Activated naive CD4-positive, alpha-beta T cell treated with Interleukin-2 at 50 U/mL for 16 hours (primary cell): ENCODE measurements at regions not wholly inside any gene's neighbourhood (a gene's known extent, or its start where the extent isn't known, plus 50 kb on each side); places are given as distances from the start of the nearest gene placed in this dataset.

ENCODE experiments used
- DNase-seq: peaks from one replicate; pipeline ENCODE4 v3.0.0-alpha.2; 2020

GRCh38 chr6:137737836-137738596 lies 129.0 kb upstream of the TNFAIP3 start:
- no peak for DNase-seq

DNA sequence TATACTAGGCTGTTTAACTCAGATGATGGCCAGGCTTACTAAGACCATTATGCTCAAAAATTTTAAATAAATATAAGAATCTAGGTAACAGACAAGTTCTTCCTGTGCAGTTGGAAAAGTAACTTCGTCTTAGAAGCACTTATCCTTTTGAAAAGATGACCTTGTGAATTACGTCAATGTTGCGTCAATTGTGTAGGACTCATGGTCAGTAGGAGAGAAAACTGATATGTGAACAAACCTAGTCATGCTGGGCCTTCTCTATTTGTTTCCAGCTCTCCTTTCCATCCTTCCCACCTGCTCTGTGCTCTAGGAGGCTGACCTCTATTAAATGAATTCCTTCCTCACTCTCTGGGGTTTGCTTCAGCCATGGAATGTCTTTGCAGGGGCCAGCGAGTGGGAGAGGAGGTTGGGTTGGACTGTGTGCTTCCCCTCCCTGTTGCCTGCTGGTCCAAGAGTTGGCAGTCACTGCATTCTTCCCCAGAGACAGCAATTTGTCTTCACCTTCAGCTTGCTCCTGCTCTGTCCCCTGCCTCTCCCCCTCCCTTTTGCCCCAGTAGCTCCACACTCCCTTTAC lies 128.0 kb upstream of the TNFAIP3 start:
- DNase-seq: no peak

DNA sequence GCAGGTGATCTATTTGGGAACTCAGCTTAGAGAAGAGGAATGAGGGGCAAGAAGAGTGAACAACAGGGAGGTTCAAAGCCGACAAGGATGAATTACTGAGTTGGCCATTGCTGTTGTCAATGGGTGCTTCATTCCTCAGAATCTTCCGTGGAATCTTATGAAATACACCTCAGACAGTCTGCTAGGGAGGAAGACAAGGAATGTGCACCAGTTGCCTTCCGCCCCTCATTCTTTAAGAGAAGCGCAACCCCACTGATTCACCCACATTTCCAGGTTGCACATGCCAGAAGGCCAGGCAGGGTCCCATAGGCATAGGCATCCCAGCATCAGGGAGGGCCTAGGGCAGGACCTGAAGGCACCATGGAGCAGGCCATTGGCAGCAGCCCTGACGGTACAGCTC lies 127.5 kb upstream of the TNFAIP3 start:
- no peak for DNase-seq

GRCh38 chr6:137740091-137740755 lies 126.8 kb upstream of the TNFAIP3 start:
- no peak for DNase-seq

DNA sequence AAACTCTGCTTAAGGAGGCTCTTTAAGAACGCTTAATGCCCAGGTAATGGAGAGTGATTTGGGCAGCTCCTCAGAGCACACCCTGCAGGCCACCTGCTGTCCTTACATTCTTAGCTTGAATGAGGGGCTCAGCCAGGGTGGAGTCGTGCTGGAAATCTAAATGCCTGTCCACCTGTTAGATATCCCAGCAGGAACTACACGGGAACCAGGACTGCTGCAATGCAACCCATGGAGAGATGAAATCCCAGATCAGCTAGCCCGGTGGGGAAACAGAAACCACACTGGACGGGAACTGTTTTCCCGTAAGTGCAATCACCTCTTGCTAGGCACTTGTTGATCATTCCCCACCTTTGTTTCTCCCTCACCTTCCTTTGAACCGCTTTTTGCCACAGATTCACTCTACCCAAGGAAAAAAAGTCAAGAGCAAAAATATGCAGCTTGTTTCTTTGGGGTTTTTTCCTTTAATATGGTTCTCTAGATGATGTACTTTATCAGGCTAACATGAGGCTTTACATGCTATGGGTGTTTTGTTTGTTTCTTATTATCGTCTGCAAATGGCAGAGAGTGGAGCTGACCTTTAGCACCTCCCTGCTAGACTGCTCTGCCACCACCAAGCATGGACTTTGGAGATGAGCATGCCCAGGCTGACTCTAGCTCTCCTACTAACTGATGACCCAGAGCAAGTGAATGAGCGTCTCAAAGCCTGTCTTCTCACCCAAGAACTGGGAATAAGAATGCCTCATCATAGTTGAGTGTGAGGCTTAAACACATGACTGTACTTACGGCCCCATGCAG lies 125.9 kb upstream of the TNFAIP3 start:
- DNase-seq: no peak

GRCh38 chr6:137743493-137743892 lies 123.6 kb upstream of the TNFAIP3 start:
- no peak for DNase-seq

DNA sequence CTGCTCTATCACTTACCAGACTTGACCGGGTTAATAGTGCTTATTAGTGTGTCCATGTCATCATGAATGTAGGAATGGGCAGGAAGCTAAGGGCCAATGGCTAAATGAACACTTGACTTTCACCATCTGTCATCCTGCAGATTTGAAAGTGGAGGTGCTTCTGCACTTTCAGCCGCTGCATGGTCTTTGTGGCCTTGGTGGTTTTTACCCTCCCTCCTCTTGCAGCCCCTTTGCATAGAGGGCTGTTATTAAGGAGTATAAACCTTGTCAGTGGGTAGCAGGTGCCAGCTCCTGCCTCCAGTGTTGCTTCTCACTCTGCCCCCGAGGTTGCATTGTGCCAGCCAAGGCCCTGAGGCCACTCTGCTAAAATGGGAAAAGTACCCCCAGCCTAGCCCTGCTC lies 122.2 kb upstream of the TNFAIP3 start:
- no peak for DNase-seq

DNA sequence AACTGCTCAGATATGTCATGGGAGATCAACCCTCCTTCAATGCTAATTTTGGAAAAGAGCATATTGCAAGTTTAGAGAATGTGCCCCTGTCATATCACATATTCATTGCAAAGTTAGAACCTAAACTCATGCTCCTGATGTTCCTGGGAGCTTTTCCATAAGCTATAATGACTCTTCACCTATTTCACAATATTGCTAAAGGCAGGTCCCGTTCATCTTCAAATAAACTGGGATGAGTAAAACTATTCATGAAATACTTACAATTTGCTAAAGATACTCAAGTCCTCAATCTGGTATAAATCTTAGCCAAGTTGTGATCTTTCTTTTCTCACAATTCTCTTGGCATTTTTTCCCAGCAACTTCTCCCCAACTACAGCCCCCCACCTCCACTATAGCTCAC lies 121.7 kb upstream of the TNFAIP3 start:
- DNase-seq: no peak

DNA sequence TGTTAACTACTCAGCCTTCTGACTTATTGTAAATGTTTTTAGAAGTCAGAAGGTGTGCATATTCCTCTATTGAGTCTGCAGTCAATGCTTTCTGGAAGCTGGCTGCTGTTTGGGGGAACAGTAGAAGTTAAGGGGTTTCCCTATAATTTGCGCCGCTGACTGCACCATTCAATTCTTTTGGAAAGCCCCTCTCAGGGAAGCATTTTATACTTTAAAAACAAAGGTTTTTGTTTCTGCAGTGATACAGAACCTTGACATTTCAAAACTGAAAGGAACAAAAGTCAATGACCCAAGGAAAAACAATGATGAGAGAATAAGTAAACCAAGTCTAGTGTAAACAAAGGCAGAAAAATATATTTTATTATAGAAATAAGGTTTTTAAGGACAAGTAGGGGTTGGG lies 120.8 kb upstream of the TNFAIP3 start:
- DNase-seq: no peak

GRCh38 chr6:137749696-137750211 lies 117.3 kb upstream of the TNFAIP3 start:
- DNase-seq: no peak

DNA sequence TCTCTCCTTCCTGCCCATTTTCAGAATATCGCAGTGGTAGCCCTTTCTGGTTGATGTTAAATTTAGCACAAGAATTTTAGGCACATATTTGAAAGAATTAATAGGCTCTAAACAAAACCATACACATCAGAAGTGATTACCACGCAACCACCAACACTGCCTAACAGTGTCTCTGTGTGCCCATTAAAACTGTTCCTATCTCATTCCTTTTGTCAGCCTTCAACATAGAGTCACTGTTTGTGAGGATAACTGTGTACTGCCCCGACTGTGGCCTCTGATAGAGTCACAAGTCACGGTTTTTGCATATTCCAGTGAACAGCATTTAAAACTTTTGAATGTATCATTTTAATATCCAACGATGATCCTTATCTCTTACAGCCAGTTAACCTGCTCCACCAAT lies 116.8 kb upstream of the TNFAIP3 start:
- DNase-seq: no peak

DNA sequence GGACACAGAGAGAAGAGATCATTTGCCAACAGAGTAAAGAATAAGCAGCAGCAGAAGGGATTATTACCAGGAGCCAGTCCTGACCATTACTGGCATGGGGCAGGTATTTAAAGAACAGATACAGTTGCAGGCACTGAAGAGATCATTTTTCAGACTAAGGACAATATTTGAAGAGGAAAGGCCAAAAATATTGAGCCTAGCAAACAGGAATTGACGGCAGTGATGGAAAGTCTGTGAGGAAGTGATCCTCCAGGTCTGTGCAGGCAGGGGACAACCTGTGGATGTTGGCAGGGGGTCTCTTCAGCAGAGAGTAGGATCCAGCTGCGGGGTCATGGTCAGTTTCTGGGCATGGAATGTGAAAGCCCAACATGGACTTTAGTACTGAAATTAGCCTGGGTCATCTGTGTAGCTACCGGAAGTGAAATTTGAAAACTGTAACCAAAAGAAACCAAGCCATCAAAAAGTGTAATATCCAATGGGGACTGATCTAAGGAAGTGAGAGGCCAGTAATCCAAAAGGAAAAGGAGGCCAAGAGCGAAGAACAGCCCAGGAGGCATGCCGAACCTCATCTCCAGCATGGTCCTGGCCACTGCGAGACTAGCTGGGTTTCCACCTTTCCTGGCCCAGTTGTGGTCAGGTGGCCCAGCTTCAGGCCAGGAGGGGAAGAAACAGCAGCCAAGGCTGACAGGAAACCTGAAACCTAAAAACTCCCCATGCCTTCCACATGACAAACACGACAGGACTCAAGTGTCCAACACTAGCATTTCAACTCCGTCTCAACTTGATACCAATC lies 115.1 kb upstream of the TNFAIP3 start:
- no peak for DNase-seq

DNA sequence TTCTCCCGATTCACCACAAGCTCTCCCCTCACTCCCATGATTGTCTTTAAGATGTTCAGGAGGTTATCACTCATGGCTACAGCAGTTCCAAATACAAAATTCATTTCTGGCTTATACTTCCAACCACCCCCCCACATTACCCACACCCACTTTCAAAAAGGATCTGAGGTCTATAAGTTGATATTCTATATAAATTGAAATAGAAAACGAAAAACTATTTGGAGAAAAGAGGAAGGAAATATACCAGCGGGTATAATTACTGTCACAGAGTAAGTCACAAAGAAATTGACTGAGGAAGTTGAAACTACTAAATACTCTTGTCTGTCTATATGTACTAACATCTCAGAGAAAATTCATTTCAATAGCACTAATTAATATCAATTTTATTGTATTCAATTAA lies 112.7 kb upstream of the TNFAIP3 start:
- DNase-seq: no peak

- DNase-seq: no peak
Observed at GRCh38 chr6:137754866-137755265, 112.2 kb upstream of the TNFAIP3 start.

DNA sequence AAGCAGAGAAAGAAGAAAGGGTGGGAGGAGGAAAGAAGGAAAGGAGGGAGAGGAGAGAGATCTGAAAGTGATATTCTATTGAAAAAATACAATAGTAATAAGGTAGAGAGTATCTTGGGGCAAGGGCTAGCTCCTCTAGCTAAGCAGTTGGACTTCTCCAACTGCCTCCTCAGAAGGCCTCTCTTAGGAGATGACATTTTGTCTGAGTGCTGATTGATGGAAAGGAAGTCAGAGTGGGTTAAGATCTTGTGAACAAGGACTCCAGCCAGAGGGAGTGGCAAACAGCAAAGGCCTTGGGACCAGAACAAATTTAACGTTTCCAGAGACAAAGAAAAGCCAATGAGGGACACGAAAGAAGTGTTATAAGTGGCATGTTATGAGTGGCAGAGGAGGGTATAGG lies 111.8 kb upstream of the TNFAIP3 start:
- DNase-seq: no peak

DNA sequence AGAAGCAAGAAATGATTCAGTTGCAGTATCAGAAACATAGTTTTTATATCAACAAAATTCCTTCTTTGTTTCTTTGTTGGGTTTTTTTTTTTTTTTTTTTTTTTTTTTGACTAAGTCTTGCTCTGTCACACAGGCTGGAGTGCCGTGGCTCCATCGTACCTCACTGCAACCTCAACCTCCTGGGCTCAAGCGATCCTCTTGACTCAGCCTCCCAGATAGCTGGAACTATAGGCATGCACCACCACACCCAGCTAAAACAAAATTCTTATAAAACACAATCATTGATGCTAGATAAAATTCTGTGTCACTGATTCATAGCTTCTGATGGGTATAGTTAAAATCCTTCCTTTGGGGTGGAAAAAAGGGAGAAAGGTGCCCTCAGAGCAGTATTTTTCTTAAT lies 110.3 kb upstream of the TNFAIP3 start:
- DNase-seq: no peak

GRCh38 chr6:137758661-137759060 lies 108.4 kb upstream of the TNFAIP3 start:
- no peak for DNase-seq

- no peak for DNase-seq
Observed at GRCh38 chr6:137759624-137760023, 107.4 kb upstream of the TNFAIP3 start.

GRCh38 chr6:137761072-137761471 lies 106.0 kb upstream of the TNFAIP3 start:
- DNase-seq: no peak

GRCh38 chr6:137761487-137761886 lies 105.6 kb upstream of the TNFAIP3 start:
- DNase-seq: no peak

DNA sequence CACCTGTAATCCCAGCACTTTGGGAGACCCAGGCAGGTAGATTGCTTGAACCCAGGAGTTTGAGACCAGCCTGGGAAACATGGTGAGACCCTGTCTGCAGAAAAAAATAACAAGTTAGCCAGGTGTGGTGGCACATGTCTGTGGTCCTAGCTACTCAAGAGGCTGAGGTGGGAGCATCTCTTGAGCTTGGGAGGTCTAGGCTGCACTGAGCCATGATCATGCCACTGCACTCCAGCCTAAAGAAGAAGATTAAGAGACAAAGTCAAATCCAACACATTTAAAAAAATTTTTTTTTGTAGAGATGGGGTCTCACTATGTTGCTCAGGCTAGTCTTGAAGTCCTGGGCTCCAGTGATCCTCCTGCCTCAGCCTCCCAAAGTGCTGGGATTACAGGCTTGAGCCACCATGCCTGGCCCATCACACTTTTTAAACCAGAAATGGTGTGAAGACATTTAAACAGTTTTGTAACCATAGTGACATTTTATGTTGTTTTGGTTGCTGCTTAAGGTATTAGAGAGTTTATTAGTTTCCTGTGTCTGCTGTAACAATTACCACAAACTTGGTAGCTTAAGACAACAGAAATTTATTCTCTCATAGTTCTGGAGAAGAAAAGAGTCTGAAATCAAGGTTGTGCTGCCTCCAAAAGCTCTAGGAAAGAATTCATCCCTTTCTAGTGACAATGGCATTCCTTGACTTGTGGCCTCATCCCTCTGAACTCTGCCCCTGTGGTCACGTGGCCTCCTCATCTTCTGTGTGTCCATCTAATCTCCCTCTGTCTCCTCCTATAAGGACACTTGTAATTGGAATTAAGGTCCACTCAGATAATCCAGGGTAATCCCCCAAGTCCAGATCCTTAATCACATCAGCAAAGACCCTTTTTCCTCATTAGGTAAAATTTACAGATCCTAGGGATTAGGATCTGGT lies 104.6 kb upstream of the TNFAIP3 start:
- no peak for DNase-seq
